Stomach (tissue), 8 donors: ENCODE measurements at regions not wholly inside any gene's neighbourhood (a gene's known extent, or its start where the extent isn't known, plus 50 kb on each side); places are given as distances from the start of the nearest gene placed in this dataset.
A peak's percentile ranks its signal among the peaks of the same experiment; 100 is the strongest.

Experiments
- DNase-seq, 2 donors: peaks; one replicate each; pipeline versions ENCODE4 v3.0.0 to v3.0.0-alpha.2; 2013 to 2019
- H3K27ac ChIP-seq, 5 donors: fragments of 200-600 bp in 4 of 5; sonication (generic) in 4 of 5; one replicate each; pipeline ENCODE4 v1.5.1; 2013 to 2019; ENCODE audit warnings: mild to moderate bottlenecking in 1 of 5, moderate library complexity in 1 of 5
- H3K27me3 ChIP-seq, 3 donors: fragments of 200-600 bp; sonication (generic); one replicate each; pipeline ENCODE4 v1.5.1; 2017 to 2019; ENCODE audit warnings: mixed run types in 1 of 3
- H3K36me3 ChIP-seq, 4 donors: fragments of 200-600 bp; sonication (generic); 1 replicate in 3 of 4; 2 replicates in 1 of 4; pipeline ENCODE4 v1.5.1; 2016 to 2019
- H3K4me1 ChIP-seq, 4 donors: fragments of 200-600 bp; sonication (generic); one replicate each; pipeline ENCODE4 v1.5.1; 2016 to 2019
- H3K4me3 ChIP-seq, 4 donors: fragments of 200-600 bp; sonication (generic) in 3 of 4; one replicate each; pipeline ENCODE4 v1.5.1; 2016 to 2019; ENCODE audit warnings: mild to moderate bottlenecking in 1 of 4
- H3K9me3 ChIP-seq, 4 donors: fragments of 200-600 bp; sonication (generic); one replicate each; pipeline ENCODE4 v1.5.1; 2016 to 2019
- CTCF ChIP-seq, 7 experiments: fragments of 450-650 bp in 4 of 7; fragments of 200-600 bp in 3 of 7; sonication (generic) in 3 of 7; IDR thresholded peaks; one replicate each; pipeline ENCODE4 v1.5.1; 2016 to 2019; ENCODE audit warnings: antibody characterized with exemption in 7 of 7, control low read depth in 2 of 7, mild to moderate bottlenecking in 1 of 7
- EP300 ChIP-seq: sonication (generic); formaldehyde crosslinking; IDR thresholded peaks from one replicate; pipeline ENCODE4 v1.6.1; 2017; ENCODE audit warnings: antibody characterized with exemption
- POLR2A ChIP-seq, 4 donors: fragments of 450-650 bp; IDR thresholded peaks; one replicate each; pipeline ENCODE4 v1.6.1; 2016; ENCODE audit warnings: antibody characterized with exemption in 4 of 4, control low read depth in 2 of 4, mild to moderate bottlenecking in 1 of 4, moderate library complexity in 1 of 4
- POLR2AphosphoS5 ChIP-seq, 3 donors: sonication (generic); formaldehyde crosslinking; IDR thresholded peaks; one replicate each; pipeline ENCODE4 v1.6.1; 2016; ENCODE audit warnings: antibody characterized with exemption in 3 of 3
- WGBS, 5 donors: extraction: QIAGEN DNeasy Blood & Tissue Kit in 3 of 5; methylation state at CpG; one replicate each; pipeline versions ENCODE4 v1.1.5 to v1.1.7; 2013 to 2018; 5-methylcytosine and 5-hydroxymethylcytosine counted together
- intact Hi-C: fragments of 100-400 bp; cut with DNase I; formaldehyde crosslinking; loops from one replicate; pipeline ENCODE4 v1.15.1; 2023; ENCODE audit warnings: low total_unique reads
- donor health status: healthy with polysubstance abuse.
- donor health status: Bipolar disorder and iron deficiency.
- donor health status: healthy.

GRCh38 chr1:192927496-192927895 is 118.7 kb downstream of the RGS2 start:
- WGBS, 5 donors, result 86 to 98% (median 92%) methylated on average over 1 of the region's 1 CpG
- H3K36me3 ChIP-seq, result no peaks in the 10 kb centered on the region
- H3K27ac ChIP-seq, result no peak overlapping the region
- H3K4me3 ChIP-seq, result no peak overlapping the region
- TF ChIP-seq CTCF (IDR thresholded peaks at IDR 0.05), result no peak
- TF ChIP-seq POLR2AphosphoS5 (IDR thresholded peaks at IDR 0.05), result no peak
- TF ChIP-seq POLR2A (IDR thresholded peaks at IDR 0.05), result no peak
- TF ChIP-seq EP300, result no peak
- intact Hi-C loops, result no loop called here
- no peak for DNase-seq
- no peaks in the 10 kb centered on the region for H3K4me1 ChIP-seq
- H3K9me3 ChIP-seq, result no peaks in the 10 kb centered on the region
- no peaks in the 10 kb centered on the region for H3K27me3 ChIP-seq

- Histone ChIP-seq H3K27ac (no peak overlapping the region), H3K36me3 (no peaks in the 10 kb centered on the region), H3K27me3 (no peaks in the 10 kb centered on the region), H3K9me3 (no peaks in the 10 kb centered on the region), H3K4me1 (no peaks in the 10 kb centered on the region), H3K4me3 (no peak overlapping the region)
- 81 to 84% (median 81%) methylated on average over 3 of the region's 3 CpGs for WGBS, 5 donors
- no peak for DNase-seq
- no peak for TF ChIP-seq POLR2A (IDR thresholded peaks at IDR 0.05)
- no peak for TF ChIP-seq CTCF (IDR thresholded peaks at IDR 0.05)
- TF ChIP-seq POLR2AphosphoS5 (IDR thresholded peaks at IDR 0.05), result no peak
- TF ChIP-seq EP300, result no peak
- intact Hi-C loops, result no loop called here
Measured at GRCh38 chr1:192929597-192929996, 120.8 kb downstream of the RGS2 start.

- H3K36me3 ChIP-seq, result no peaks in the 10 kb centered on the region
- no peak overlapping the region for H3K4me3 ChIP-seq
- no peaks in the 10 kb centered on the region for H3K27me3 ChIP-seq
- no peak for DNase-seq
- TF ChIP-seq EP300 (no peak), POLR2AphosphoS5 (IDR thresholded peaks at IDR 0.05) (no peak), CTCF (IDR thresholded peaks at IDR 0.05) (no peak), POLR2A (IDR thresholded peaks at IDR 0.05) (no peak)
- no peaks in the 10 kb centered on the region for H3K9me3 ChIP-seq
- intact Hi-C loops, result no loop called here
- H3K4me1 ChIP-seq, result peaks cover 0 to 15% (median 0%) of the 10 kb centered on the region in 4 donors
- WGBS, 5 donors, result 87 to 91% (median 89%) methylated on average over 1 of the region's 1 CpG
- no peak overlapping the region for H3K27ac ChIP-seq
Measured at GRCh38 chr1:192933744-192934143, 124.9 kb downstream of the RGS2 start.

- Histone ChIP-seq H3K9me3 (no peaks in the 10 kb centered on the region), H3K4me1 (peaks cover 0 to 27% (median 6%) of the 10 kb centered on the region in 4 donors), H3K4me3 (no peak overlapping the region), H3K27me3 (no peaks in the 10 kb centered on the region), H3K36me3 (no peaks in the 10 kb centered on the region), H3K27ac (peak overlapping the region in 3 of 5 donors; percentile 11 to 30 (median 13))
- peak in 1 of 2 donors; percentile 13 for DNase-seq
- TF ChIP-seq POLR2AphosphoS5 (IDR thresholded peaks at IDR 0.05), result no peak
- intact Hi-C loops, result no loop called here
- 72 to 97% (median 83%) methylated on average over 1 of the region's 1 CpG for WGBS, 5 donors
Measured at GRCh38 chr1:192936313-192937018, 122.7 kb downstream of the UCHL5 start.

GRCh38 chr1:192937128-192937527 is 122.0 kb downstream of the UCHL5 start:
- TF ChIP-seq POLR2A (IDR thresholded peaks at IDR 0.05) (no peak), CTCF (IDR thresholded peaks at IDR 0.05) (no peak), POLR2AphosphoS5 (IDR thresholded peaks at IDR 0.05) (no peak), EP300 (no peak)
- no peak for DNase-seq
- WGBS, 5 donors, result 29 to 56% (median 38%) methylated on average over 1 of the region's 1 CpG
- no peaks in the 10 kb centered on the region for H3K27me3 ChIP-seq
- peak overlapping the region in 2 of 5 donors; percentile 6 to 30 for H3K27ac ChIP-seq
- no peak overlapping the region for H3K4me3 ChIP-seq
- no peaks in the 10 kb centered on the region for H3K9me3 ChIP-seq
- H3K36me3 ChIP-seq, result no peaks in the 10 kb centered on the region
- intact Hi-C loops, result no loop called here
- peaks cover 0 to 27% (median 6%) of the 10 kb centered on the region in 4 donors for H3K4me1 ChIP-seq
